CD4-positive, alpha-beta T cell treated with Interferon gamma for 1 hour (primary cell): ENCODE measurements at regions not wholly inside any gene's neighbourhood (a gene's known extent, or its start where the extent isn't known, plus 50 kb on each side); places are given as distances from the start of the nearest gene placed in this dataset.

Source experiments
- DNase-seq: peaks from one replicate; pipeline ENCODE4 v3.0.0-alpha.2; 2020

- DNase-seq, result no peak
These were observed 297.2 kb upstream of the ZNF32 start for GRCh38 chr10:43945908-43946307.

DNA sequence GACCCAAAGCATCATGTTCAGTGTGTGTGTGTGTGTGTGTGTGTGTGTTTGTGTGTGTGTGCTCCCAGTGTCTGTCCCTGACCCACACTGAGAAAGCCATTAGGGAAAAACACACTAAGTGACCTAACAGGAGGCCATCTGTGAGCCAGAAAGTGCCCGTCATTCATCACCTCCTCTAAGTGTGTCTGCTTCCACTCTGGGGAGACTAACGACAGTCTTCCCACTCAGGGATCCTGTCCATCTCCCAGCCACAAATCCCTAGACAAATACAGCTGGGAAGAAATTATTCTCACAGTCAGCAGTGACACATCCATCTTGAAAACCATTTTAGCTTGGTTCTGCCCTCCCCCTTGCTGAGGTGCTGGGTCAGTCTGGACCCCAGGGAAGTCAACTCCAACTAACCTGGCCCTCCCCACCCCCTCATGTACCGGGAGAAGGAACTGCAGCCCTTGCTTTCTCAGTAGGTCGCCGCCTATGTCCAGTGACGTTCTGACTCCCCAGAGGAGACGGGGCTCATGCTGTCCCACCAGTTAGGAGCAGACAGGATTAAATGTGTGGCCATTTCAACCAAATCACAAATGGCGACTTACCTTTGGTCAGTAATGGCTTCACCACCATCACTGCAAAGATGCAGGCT lies 296.5 kb upstream of the ZNF32 start:
- DNase-seq, result no peak

DNA sequence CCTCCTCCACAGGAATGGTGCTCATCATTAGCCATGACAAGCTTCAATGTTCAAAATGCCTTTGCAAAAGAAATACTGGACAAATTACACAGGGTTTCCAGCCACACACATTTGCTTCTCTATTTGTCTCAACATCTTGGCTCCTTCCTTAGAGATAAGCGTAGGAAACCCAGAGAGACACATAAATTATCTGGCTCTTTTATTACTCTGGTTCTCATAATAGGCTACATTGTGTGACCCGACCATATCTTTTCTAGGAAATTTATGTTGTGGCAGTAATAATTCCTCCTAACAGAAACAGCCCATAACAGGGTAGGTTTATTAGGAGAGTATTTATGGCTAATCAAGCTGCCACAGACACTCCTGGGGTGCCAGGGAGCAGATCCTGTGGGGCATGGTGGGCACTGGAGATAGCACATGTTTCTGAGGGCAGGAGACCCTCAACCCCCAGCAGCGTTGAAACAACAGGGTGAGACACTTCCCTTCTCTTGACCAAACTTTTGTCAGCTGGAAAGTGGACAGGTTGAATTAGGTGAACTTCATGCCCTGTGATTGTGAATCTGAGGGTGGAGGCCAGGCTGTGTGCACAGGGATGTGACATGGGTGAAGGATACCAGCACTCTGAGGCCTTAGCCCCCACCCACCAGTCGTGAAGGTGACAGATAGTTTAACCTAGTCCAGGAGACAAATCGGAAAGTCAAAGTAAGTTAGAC lies 295.9 kb upstream of the ZNF32 start:
- DNase-seq, result no peak

DNA sequence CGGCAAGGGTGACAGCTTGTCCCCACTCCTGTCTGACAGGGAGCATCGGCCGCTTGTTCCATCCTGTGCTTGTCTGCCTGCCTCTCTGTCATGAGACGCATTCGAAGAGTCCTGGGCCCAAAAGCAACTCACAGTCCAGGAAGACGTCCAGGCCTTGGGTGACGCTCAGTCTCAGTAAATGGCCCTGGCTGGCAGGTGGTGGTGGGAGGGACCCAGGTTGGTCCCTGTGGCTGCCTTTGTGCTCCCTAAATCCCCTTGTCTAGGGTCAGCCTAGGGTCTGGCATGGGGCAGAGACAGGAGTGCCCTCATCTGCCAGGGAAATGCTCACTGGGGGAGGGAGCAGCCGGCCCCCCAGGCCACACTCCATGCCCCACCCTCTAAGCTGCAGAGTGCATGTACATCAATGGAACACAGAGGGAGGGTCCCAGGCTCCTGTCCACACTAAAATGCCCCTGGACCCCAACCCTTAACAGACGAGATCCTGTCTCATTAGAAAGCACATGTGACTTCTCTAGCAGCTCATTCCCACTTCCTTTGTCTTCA lies 295.2 kb upstream of the ZNF32 start:
- DNase-seq, result no peak

GRCh38 chr10:43943119-43943817 lies 294.6 kb upstream of the ZNF32 start:
- no peak for DNase-seq

DNA sequence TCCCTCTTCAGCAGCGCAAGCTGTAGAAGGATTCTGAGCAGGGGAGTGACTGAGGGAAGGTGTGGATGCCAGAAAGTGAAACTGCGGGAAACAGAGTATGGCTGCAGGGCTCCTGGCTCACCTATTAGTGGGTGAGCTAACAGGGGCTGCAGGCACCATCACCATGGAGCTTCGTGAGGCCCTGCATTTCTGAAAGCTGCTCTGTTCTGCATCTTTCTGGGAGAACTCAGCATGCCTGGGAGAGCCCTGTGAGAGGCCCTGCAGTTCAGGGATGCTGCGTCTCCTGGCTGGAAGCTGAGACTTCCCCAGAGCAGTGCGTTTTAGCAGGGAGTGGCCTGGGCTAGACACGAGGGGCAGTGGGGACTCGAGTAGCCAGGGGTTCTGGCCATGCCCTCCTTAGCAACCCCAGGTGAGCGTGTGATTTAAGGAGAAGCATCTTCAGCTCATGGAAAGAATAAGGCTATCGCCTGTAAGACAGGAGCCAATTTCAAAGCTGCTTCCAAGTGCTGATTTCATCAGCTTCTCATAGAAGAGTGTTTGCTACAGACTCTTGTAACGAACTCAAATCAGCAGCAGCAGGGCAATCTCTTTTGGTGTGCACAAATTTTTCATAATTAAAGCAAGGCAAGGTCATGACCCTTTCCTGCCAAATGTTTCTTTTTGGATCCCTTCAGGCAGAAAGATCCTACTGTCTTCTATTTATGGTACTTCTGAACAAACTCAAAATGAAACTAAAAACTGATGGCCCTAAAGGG lies 293.6 kb upstream of the ZNF32 start:
- no peak for DNase-seq

- DNase-seq, result no peak
These were observed 292.5 kb upstream of the ZNF32 start for GRCh38 chr10:43940898-43941837.

DNA sequence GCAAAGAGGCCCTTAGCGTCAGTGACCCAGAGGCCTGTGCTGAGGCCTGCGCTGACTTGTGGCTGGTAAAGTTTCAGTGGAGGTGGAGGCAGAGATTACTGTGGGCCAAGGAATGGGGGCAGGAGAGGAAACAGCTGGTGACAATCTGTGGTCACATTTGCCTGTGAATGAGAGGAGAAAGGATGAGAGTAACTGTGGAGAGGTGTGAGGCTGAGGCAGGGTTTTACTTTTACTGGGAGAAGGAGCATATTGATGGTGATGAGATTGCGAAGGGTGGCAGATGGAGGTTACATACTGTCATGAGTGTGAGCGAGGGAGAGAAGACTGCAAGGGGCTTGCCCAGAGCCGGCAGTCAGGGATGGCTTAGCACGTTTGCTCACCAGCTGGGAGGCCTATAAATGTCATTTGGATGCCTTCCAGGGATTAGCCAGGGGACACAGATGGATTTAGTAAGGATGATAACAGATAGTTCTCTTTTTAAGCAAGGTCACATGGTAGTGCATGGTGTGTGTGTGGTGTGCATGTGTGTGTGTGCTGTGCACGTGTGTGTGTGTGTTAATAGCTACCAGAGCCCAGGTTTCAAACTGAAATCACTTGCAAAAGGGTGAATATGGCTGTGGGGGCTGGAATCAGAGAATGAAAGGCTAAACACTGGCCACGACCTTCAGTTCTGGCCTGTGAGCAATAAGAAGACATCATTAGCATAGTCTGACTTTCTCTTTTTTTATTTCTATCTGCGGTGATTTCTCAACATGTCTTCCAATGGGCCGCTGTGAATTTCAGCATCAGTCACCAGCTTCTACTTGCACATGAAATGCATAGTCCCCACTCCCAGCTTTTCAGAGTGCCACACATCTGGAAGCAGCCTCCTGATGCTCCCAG lies 291.5 kb upstream of the ZNF32 start:
- DNase-seq, result no peak

DNA sequence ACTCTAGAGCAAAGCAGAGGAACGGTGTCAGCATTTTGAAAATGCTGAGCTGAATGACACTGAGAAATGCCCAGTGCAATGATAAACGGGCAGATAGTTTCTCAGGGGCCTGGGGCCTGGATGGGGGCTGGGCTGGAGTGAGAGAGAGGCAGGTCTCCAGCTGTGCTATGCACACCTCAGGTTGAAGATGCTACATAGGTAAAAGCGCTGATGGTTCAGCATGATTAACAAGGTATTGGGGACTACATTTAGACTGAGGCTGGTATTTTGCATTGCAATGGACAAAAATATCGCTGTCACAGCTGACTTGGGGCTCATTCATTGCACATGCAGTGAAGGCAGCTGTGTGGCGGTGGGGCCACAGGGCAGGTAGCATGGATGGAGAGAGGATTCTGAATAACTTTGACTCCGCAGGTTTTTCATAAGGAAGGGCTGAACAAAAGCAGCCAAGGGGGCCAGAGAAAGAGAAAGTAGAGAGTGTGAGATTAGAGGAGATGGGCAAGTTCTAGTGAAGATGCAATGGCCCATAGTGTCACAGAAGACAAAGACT lies 290.8 kb upstream of the ZNF32 start:
- no peak for DNase-seq

- no peak for DNase-seq
These were observed 290.1 kb upstream of the ZNF32 start for GRCh38 chr10:43938810-43939209.

GRCh38 chr10:43931308-43931930 lies 282.7 kb upstream of the ZNF32 start:
- no peak for DNase-seq

DNA sequence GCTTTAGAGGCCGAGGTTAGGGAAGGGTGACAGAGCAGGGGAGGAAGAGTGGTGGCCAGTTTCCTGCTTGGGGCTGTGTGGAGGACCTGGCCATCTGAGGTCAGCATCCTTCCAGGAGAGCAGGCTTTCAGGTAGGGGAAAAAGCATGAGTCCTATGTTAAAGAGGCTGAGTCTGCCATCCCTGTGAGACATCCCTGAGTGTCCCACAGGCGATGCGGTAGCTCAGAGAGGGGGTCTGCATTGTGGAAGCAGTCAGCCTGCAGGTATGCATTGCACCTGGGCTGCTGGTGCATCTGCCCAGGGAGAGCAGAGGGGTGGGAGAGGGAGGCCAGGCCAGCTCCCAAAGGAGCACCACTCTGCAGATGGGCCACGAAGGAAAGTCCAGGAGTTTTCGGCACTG lies 282.1 kb upstream of the ZNF32 start:
- DNase-seq, result no peak

- no peak for DNase-seq
These were observed 281.6 kb upstream of the ZNF32 start for GRCh38 chr10:43930243-43930642.

- no peak for DNase-seq
These were observed 280.4 kb upstream of the ZNF32 start for GRCh38 chr10:43929122-43929521.

DNA sequence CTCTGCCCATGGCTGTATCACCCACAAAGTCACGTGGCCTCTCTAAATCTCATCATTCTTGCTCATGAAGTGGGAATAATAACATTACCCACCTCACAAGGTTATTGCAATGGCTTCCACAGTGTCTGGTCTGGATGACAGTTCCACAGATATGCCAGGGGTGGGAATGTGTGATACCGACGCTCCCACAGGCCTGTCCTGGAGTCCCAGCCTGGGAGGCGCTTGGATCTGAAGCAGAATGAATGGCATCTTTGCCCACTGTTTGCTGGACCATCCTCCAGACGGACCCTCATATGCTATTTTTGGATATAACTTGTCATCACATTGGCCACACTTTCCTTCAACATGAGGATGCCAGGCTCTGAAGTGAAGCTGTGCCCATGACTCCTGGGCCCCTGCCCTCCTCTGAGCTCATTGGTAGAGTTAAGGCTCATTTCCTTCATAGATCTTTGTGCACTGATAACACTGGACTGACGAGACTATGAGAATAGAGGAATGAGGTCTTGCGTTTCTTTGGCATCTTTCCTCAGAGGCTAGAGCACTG lies 279.8 kb upstream of the ZNF32 start:
- no peak for DNase-seq

DNA sequence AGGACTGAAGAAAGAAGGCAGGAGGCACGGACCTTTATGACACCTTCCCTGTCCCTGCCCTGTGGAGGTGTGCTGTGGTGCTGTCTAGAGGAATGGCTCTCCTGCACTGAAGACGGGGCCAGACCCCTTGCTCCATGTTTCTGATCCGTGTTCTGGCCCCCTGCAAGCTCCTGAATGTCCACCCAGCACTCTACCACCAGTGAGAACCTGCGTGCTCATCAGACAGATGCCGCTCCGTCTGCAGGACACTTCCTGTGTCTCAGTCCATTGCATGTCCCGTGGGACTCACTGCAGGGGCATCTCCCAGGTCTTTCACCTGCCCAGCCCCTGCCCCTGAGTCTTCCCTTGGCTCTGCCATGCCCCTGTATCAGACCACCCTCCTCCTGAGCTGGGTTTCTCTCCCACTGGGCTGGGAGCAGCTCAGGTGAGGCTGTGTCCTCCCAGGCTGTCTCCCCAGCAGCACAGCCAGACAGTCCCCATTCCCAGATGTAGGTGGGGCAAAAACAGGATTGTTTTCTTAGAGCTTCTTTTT lies 278.3 kb upstream of the ZNF32 start:
- no peak for DNase-seq

DNA sequence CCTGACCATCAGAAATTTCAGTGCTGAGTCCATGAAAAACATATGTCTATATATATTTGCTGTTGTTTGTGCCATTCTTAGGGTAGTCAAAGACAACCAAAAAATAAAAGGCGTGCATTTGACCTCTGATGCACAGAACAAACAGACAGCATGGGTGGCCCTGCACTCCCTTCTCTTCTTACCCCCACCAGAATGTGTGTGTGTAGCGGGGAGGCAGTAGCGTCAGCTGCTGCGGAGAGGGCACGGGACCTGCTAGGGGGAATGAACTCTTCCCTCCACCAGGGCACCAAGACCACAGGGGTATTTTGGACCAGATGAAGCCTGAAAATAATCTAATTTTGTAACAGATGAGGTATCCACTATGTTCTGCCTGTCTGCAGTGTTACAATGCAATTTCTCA lies 277.7 kb upstream of the ZNF32 start:
- DNase-seq, result no peak

DNA sequence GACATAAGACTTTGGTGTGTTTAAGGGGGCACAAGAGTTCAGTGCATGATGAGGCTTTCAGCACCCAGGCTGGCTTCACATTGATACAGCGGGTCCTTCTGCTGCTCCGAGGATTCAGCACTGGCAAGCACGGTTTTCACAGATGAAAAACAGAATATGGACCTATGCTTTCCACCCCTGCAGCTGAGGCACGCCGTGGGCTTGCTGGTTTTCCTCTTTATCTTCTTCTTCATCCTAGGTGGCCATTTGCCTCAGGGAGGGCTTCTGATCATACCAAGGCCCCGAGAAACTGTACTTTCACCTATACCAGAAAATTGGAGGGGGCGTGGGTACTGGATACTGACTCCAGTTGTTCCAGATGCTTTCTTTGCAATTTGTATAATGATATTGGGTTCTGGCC lies 277.1 kb upstream of the ZNF32 start:
- no peak for DNase-seq

DNA sequence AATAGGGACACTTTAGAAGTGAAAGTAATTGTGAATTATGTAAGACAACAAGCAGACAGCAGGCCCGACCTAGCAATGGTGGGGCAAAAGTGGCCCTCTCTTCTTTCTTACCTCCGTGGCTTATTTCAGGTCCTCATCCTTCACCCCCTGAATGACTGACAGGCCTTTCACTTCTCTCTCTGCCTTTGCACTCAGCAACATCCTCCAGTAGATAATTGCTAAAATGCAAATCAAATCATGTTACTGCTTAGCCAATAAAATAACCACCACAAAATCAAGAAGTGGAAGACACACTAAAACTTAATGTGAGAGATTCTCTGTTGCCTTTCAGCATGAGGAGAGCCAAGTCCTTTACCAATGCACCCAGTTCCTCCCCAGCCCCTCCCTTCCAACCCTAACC lies 274.6 kb upstream of the ZNF32 start:
- no peak for DNase-seq
